ENCODE measurements at regions not wholly inside any gene's neighbourhood (a gene's known extent, or its start where the extent isn't known, plus 50 kb on each side); places are given as distances from the start of the nearest gene placed in this dataset.

DNA sequence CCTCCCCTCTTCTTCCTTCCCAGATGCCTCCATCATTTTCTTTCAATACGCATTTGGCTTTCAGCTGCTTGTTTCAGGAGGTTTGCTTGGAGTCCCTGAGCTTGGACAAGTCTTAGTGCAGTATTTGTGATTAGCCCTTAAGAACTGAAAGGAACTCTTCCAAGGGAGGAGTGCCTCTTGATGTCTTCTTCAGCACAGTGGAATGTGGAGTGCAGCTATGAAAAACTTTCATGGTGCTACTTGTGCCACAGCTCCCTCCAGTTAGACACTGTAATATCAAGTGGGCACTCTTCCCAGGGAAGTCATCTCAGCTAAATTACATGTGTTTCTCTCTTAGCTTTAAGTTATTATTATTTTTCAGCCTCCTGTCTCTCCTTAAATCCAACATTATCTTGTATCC is 173.1 kb downstream of the NECTIN3 start:
- Histone ChIP-seq H3K4ac (replicated peaks; ENCODE audit: insufficient read length, low read depth, low read length) (no peak overlapping the region), H4K20me1 (replicated peaks in 1 of 2; ENCODE audit: control insufficient read depth in 1 of 2, insufficient read depth in 2 of 2, low read length in 2 of 2) (no peaks in the 10 kb centered on the region), H3K4me3 (ENCODE audit: extremely low read depth in 1 of 4, insufficient read depth in 2 of 4, low read depth in 3 of 4, low read length in 4 of 4) (no peak overlapping the region), H3K4me2 (ENCODE audit: insufficient read depth in 1 of 2, low read depth in 2 of 2, low read length in 2 of 2) (no peak overlapping the region), H2BK20ac (ENCODE audit: low read length) (no peak overlapping the region), H4K91ac (replicated peaks; ENCODE audit: insufficient read length, low read length) (no peak overlapping the region), H3K27me3 (replicated peaks in 1 of 4; ENCODE audit: control insufficient read depth in 3 of 4, extremely low read depth in 1 of 4, insufficient read depth in 3 of 4, low read length in 3 of 4) (no peaks in the 10 kb centered on the region), H3K36me3 (ENCODE audit: control insufficient read depth in 2 of 4, insufficient read depth in 4 of 4, low read length in 3 of 4) (no peaks in the 10 kb centered on the region), H3K9ac (replicated peaks in 1 of 4; ENCODE audit: extremely low read depth in 1 of 4, low read depth in 3 of 4, low read length in 3 of 4) (no peak overlapping the region), H2BK12ac (ENCODE audit: low read depth, low read length) (no peak overlapping the region), H2AK5ac (ENCODE audit: low read depth, low read length) (no peak overlapping the region), H3K9me3 (ENCODE audit: insufficient read depth in 2 of 2, low read depth in 1 of 2, low read length in 1 of 2) (peaks cover 0 to 6% of the 10 kb centered on the region in 2 experiments; a peak in 1 of 4 replicates), H3K79me2 (ENCODE audit: control insufficient read depth in 1 of 2, insufficient read depth in 2 of 2, low read length in 2 of 2) (no peaks in the 10 kb centered on the region), H3K18ac (ENCODE audit: extremely low read depth, low read length) (no peak overlapping the region; the same call in 1 of the 2 replicates), H3K79me1 (ENCODE audit: low read depth, low read length) (no peaks in the 10 kb centered on the region), H3K14ac (ENCODE audit: insufficient read length) (no peak overlapping the region), H3K27ac (ENCODE audit: low read depth, low read length) (no peak overlapping the region), H3K23ac (ENCODE audit: insufficient read length) (no peak overlapping the region), H4K5ac (ENCODE audit: insufficient read length, low read depth, low read length) (no peak overlapping the region), H2AFZ (ENCODE audit: low read length) (no peak overlapping the region), H2BK15ac (ENCODE audit: low read length) (no peak overlapping the region), H3K4me1 (replicated peaks in 1 of 4; ENCODE audit: control insufficient read depth in 3 of 4, insufficient read depth in 4 of 4, low read length in 3 of 4) (no peaks in the 10 kb centered on the region), H2BK120ac (replicated peaks; ENCODE audit: low read depth, low read length) (no peak overlapping the region), H3K23me2 (ENCODE audit: low read depth, low read length) (no peaks in the 10 kb centered on the region), H2BK5ac (ENCODE audit: low read depth, low read length) (no peak overlapping the region), H4K8ac (ENCODE audit: extremely low read depth, insufficient read depth, low read length) (no peak overlapping the region), H3K56ac (replicated peaks; ENCODE audit: insufficient read length, low read depth, low read length) (no peak overlapping the region)
- ChIA-PET POLR2A (ENCODE audit: partially characterized antibody) (no interaction called here), CTCF (ENCODE audit: partially characterized antibody) (no interaction called here)
- WGBS, 2 experiments (ENCODE audit: extremely low coverage in 1 of 2, insufficient coverage in 1 of 2, insufficient read length in 1 of 2, insufficient replicate concordance in 2 of 2, low coverage in 1 of 2, low lambda C conversion rate in 2 of 2, missing lambda C conversion rate in 1 of 2): 89% methylated on average over 1 of the region's 1 CpG; no CpG with 5 or more reads in 1 of the 2 experiments
- DNase-seq (ENCODE audit: low read depth in 1 of 2, low spot score in 2 of 2) (no peak), FAIRE-seq (no peak)
- TF ChIP-seq HDAC6 (IDR thresholded peaks at IDR 0.05; ENCODE audit: low read depth, low read length): no peak
- TF ChIP-seq TAF1 (IDR thresholded peaks at IDR 0.05; ENCODE audit: low read depth, low read length): no peak
- no peak for TF ChIP-seq RXRA (IDR thresholded peaks at IDR 0.05; ENCODE audit: insufficient read depth, low read depth, low read length)
- TF ChIP-seq EGR1 (IDR thresholded peaks at IDR 0.05; ENCODE audit: borderline replicate concordance, low read depth, low read length): no peak
- TF ChIP-seq NRF1 (IDR thresholded peaks at IDR 0.05; ENCODE audit: low read depth, low read length): no peak
- TF ChIP-seq, protein P1, sequence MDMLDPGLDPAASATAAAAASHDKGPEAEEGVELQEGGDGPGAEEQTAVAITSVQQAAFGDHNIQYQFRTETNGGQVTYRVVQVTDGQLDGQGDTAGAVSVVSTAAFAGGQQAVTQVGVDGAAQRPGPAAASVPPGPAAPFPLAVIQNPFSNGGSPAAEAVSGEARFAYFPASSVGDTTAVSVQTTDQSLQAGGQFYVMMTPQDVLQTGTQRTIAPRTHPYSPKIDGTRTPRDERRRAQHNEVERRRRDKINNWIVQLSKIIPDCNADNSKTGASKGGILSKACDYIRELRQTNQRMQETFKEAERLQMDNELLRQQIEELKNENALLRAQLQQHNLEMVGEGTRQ (IDR thresholded peaks at IDR 0.05; ENCODE audit: low read length): no peak
- no peak for TF ChIP-seq POU5F1 (IDR thresholded peaks at IDR 0.05; ENCODE audit: low read depth, low read length)
- TF ChIP-seq, protein P2, sequence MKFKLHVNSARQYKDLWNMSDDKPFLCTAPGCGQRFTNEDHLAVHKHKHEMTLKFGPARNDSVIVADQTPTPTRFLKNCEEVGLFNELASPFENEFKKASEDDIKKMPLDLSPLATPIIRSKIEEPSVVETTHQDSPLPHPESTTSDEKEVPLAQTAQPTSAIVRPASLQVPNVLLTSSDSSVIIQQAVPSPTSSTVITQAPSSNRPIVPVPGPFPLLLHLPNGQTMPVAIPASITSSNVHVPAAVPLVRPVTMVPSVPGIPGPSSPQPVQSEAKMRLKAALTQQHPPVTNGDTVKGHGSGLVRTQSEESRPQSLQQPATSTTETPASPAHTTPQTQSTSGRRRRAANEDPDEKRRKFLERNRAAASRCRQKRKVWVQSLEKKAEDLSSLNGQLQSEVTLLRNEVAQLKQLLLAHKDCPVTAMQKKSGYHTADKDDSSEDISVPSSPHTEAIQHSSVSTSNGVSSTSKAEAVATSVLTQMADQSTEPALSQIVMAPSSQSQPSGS (IDR thresholded peaks at IDR 0.05; ENCODE audit: low read length): no peak
- TF ChIP-seq EP300 (IDR thresholded peaks at IDR 0.05; ENCODE audit: borderline replicate concordance in 1 of 2, low read depth in 2 of 2, low read length in 2 of 2): no peak
- no peak for TF ChIP-seq SIRT6 (IDR thresholded peaks at IDR 0.05; ENCODE audit: low read length)
- TF ChIP-seq NANOG (IDR thresholded peaks at IDR 0.05; ENCODE audit: insufficient read depth, low read depth, low read length, poor library complexity, severe bottlenecking): no peak
- TF ChIP-seq SUZ12 (IDR thresholded peaks at IDR 0.05; ENCODE audit: low read length): no peak

Measured in H1 (cell line).